ENCODE measurements at regions not wholly inside any gene's neighbourhood (a gene's known extent, or its start where the extent isn't known, plus 50 kb on each side); places are given as distances from the start of the nearest gene placed in this dataset.

DNA sequence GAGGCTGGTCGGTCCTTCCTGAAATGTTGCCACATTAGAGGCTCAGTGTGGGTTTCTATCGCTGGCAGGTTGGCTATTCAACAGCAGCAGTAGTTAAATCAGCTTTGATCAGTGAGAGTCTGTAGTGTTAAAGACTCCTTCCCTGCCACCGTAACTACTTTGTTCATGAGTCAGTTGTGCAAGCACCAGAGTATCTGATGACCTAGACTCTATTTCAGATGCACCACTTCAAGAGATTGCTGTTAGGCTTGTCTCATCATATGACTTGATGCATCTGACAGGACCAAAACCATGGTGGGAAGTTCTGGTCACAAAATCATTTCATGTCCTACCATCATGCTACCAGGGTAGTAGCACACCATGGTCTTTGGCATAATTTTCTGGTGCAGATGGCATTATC lies 482.7 kb upstream of the MPDZ start:
- DNase-seq (ENCODE audit: low read depth in 2 of 3, low spot score in 2 of 3), result no peak

DNA sequence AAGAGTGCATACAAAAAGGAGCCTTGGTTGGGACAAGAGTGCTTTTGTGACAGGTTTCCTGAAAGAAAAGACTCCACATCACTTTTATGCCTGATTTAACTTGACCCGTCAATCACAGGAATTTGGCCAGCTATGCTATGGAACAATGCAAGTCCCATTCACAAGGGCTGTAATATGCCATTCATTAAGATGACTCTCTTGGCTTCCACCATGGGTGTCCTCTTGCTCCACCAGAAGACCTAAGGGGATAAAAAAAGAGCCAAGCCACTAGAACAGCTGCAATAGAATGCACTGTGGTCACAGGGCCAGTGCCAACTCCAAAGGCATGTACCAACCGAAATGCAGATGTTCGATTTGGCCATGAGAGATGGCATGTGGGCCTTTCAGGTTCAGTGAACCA lies 480.1 kb upstream of the MPDZ start:
- DNase-seq (ENCODE audit: low read depth in 2 of 3, low spot score in 2 of 3), result no peak

DNA sequence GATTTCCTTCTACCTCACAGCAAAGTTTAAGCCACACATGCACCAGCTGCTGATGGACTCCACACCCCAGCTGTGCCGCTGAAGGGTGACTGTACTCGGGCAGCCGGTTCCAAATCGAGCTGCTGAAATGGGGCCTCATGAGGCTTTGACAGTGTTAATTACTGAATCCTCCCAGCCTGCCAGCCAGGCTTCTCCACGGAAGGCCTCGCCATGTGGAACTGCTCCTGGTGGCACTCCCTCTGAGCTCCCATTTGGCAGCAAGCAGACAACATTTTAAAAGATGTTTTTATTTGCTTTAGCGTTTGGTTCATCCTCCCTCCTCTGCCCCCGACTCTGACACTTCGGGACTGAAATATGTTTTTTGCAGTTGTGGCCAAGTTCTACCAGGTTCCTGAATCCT lies 479.4 kb upstream of the MPDZ start:
- no peak for DNase-seq (ENCODE audit: low read depth in 2 of 3, low spot score in 2 of 3)

DNA sequence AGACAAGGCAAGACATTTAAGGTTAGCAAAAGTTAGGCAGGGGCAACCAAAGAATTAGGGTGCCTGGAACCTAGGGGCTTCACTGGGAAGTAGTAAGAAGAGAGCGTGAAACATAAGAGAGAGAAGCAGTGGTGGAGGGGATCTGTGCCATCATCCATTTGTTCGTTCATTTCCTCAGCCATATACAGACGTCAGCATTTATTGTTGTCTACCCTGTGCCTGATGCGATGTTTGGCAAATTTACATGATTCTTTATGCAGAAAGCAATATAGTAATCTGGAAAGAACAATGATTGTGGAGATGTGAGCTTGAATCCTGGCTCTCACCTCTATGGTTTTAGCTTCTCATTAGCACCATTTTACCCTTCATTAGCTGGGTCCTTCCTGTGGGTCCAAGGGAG lies 477.5 kb upstream of the MPDZ start:
- no peak for DNase-seq (ENCODE audit: low read depth in 2 of 3, low spot score in 2 of 3)

DNA sequence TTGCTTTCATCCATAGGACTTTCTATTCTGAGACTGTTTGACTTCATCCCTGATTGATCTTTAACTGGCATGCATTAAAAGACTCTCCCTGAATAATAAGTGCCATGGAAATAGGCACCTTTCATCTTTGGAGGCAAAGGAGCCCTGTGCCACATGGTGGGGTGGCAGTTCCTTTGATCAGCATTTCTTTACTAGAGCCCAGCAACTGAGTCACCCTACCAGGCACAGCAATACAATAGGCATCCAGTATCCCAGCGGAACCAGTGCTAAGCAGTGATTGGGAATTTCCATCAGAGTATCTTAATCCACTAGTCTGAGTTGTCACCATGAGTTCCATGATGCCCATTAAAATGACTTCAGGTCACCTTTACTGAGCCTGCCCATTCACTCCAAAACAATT lies 476.1 kb upstream of the MPDZ start:
- DNase-seq (ENCODE audit: low read depth in 2 of 3, low spot score in 2 of 3), result no peak

DNA sequence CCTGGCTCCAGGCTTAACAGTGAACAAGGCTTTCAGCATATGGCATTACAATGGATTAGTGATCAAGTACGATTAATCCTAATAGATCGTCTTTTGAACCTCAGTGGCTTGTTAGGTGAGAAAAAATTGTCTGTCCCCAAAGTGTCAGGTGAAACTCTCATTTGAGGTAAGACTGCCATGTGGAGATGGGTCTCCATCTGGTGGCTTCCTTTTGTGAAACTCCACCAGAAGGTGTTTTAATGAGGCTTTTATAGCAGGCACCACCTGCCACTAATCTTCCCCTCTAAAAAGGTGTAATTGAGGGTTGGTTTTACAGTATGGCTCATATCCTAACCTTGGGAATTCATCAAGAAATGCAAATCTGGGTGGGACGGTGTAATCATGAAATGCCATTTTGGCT lies 471.1 kb upstream of the MPDZ start:
- no peak for DNase-seq (ENCODE audit: low read depth in 2 of 3, low spot score in 2 of 3)

DNA sequence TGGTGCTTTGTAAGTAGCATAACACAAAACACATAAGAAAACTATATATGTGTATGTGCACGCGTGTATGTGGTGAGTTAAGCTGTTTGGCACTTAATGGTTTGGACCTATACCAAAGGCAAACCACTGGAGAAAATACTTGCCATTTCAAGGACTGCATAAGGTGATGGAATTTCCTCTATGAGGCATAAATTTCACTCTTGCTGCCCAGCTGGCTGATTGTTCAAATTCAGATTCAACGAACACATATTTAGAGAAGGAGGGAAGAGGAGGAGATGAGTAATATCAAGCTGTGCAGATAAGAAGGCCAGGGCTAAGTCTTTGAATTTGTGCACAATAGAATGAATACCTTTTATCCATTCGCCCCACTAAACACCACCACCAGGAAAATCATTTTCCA lies 470.6 kb upstream of the MPDZ start:
- no peak for DNase-seq (ENCODE audit: low read depth in 2 of 3, low spot score in 2 of 3)

DNA sequence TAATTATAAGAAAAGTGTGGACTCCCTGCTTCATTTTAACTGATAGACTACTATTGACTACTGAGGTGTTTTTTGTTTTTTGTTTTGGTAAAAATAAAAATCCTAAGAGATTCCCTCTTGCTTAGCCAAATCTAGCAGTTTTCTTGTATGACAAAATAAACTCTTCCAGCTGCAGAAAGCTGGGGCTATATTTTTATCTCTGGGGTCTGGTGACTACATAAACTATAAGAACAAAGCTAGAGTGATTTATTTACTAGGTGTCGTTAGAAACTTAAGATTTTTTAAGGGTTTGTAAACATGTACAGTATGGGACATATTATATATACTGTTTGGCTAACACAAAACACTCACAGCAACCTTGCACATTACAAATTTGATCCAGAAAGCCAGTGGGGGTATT lies 467.4 kb upstream of the MPDZ start:
- DNase-seq (ENCODE audit: low read depth in 2 of 3, low spot score in 2 of 3), result no peak

DNA sequence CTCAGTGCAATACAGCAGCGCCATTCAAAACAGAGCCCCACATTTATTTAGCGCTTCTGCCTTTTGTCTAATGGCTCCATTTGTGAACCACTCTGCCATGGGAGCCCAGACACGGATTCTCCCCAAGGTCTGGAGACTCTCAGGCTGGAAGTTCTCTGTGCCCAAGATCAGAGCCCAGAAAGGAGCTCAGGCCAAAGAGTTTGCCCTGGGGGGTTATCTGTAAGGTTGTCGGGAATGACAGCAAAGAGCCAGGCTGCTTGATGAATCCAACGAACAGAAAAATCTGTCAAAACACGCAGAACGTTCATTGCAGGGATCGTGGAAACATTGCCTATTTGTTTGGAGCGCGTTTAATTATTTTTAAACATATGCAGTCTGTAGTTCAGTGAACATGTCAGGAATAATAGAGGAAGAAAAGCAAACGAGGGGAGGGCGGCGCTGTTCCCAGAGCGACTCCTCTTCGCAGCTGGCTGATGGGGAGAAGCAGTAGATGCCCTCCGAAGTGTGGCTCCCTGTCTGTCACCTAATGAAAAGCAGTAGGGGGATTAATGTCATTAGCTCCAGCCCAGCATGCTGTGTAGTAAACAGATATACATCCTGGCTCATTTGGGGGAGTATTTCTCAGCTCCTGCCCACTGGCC lies 464.9 kb upstream of the MPDZ start:
- no peak for DNase-seq (ENCODE audit: low read depth in 2 of 3, low spot score in 2 of 3)

DNA sequence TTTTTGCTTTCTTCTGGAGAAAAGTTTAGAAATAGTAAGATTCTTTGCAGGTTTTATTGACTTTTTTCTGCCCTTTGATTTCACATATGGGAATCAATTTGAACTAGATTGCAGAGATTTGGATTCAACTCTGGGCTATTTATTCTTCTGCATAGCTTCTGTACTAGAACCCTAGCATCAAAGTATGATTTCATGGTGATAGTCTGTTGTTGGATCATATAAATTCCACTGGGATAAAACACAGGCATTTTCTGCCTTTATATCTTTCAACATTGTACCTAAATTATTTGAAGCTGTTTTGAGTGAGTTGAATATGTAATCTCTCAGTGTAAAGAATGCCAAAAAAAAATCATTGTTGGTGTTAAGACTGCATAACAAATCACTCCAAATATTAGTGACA lies 458.4 kb upstream of the MPDZ start:
- DNase-seq (ENCODE audit: low read depth in 2 of 3, low spot score in 2 of 3), result no peak

DNA sequence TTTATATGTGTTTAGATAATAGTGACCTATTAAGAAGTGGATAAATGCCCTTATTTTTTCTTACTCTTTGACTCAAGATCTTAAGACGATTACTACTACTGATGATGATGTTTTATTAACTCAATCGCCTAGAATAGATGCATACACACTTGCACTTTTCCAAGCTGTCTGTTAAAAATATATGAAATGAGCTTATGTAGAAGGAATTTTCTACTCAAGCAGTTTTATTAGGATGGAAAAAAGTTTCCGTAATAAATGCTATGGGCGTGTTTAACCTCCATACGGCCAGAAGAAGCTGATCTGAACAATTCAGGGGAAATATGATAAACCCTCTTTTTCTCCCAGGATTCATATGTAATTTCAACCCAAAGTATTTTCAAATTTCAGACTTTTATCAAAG lies 455.7 kb upstream of the MPDZ start:
- no peak for DNase-seq (ENCODE audit: low read depth in 2 of 3, low spot score in 2 of 3)

DNA sequence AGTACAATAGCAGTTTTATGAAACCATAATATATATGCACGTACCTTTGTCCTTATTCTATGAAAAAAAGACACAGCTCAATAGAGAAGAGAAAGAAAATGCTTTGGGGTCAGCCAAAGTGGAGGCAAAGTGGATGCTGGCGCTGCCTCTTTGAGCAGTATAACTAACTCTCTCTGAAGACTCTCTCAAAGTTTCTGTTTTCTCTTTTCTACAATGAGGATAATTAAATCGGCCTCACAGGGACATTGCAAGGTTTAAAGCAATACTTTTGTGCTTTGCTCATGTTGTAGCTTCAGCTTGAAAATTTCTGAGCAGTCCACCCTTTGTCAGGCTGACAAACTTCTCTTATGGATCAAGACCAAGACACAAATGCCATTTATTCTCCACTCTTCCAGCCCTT lies 455.1 kb upstream of the MPDZ start:
- DNase-seq (ENCODE audit: low read depth in 2 of 3, low spot score in 2 of 3), result no peak

DNA sequence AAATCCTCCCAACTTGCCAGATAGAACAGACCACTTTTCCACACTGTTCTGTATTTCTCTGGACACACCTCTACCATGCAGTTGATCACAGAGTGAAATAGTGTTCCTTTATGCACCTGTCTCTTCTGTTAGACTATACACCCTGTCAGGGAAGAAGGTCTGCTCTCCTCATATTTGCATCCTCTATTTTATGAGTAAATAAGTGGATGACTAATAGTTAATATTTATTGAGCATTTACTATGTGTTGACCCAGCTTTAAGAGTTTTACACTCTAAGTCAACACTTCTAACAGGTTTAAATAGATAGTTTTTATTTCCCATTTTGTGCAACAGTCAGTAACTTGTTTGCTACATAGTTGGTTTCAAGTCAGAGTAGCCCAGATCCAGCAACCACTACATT lies 452.8 kb upstream of the MPDZ start:
- DNase-seq (ENCODE audit: low read depth in 2 of 3, low spot score in 2 of 3), result no peak

DNA sequence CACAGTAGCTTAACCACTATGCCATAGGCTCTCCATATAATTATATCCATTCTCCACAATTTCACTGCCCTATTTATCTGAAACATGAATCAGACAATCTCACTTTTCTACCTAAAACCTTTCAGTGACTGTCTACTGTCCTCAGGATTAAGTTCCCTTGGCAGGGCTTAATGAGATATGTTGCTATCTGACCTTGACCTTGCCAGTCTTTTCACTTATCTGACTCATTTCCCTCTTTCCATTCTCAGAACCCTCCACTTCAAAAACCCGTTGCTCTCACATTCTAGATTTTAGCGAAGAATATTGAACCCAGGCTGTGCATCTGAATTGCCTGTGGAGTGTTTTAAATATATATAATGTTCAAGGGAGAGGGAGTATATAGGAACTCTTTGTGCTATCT lies 452.1 kb upstream of the MPDZ start:
- no peak for DNase-seq (ENCODE audit: low read depth in 2 of 3, low spot score in 2 of 3)

DNA sequence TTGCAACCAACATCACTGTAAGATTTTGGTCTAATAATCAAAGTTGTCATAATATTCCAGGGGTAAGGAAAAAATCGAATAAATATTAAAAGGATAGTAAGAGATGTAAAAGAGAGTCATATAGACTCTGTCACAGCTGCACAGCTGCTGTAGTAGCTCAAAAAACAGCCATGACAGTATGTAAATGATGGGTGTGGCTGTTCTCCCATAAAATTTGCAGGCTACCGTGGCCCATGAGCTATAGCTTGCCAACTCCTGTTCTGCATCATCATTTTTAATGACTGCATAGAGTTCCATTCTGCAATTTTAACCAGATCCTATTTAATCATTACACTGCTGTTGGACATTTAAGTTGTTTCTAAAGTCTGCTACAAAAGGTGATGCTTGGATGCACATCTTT lies 450.5 kb upstream of the MPDZ start:
- DNase-seq (ENCODE audit: low read depth in 2 of 3, low spot score in 2 of 3), result no peak

DNA sequence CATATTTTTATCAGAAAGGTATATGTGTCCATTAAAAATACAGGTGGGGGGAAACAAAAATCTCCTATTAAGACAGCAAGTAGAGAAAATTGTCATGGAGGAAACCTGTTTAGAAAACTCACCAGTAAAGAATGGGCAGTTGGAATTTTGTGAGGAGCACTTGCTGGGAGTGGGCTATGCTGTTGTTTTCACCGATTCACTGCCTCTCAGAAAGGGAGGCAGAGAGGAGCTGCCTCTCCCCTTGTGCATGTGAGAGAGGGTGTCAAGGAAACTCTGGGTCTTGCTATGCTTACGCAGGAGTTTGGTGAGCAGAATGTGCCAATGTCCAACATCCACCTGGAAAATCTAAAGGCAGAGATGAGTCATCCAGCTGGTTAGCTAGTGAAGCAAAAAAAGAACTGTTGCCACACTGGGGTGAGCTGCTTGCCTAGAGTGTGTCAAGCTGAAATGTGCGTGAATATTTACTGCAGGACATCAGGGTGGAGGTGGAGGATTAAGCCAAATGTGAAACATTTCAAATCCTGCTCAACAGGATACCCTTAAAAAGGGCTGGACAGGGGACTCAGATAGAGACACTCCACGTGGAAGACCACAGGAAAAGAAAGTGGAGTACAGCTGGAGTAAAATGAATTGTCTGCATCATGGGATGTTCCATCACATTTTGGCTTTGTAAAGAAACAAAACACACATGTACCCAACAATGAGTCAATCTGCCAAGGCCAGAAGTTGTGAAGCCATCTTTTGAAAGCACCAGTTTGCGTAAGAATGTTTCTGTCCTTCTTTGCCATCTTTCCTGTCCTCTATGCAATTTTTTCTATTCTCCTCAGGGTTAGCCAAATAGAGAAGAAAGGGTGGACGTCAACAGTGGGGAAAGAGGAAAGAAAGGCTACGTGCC lies 449.7 kb upstream of the MPDZ start:
- no peak for DNase-seq (ENCODE audit: low read depth in 2 of 3, low spot score in 2 of 3)

DNA sequence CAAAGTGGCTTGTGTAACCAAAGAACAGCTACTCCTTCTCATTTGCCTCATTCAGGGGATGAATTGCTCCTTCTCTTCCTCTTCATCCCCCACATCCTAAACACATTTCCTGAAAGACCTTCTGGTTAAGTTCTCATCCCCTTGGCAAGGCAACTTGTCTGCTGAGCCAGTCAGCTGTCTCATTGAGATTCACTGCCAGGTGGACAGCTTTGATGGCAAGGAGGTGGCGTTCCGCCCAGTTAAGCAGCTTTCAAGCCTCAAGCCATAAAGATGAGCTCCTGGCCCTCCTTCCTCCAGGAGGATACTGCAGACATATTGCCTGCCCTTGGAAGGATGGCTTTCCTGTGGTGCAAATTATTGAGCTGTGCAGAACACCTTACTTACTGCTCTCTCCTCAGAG lies 448.6 kb upstream of the MPDZ start:
- DNase-seq (ENCODE audit: low read depth in 2 of 3, low spot score in 2 of 3), result no peak

DNA sequence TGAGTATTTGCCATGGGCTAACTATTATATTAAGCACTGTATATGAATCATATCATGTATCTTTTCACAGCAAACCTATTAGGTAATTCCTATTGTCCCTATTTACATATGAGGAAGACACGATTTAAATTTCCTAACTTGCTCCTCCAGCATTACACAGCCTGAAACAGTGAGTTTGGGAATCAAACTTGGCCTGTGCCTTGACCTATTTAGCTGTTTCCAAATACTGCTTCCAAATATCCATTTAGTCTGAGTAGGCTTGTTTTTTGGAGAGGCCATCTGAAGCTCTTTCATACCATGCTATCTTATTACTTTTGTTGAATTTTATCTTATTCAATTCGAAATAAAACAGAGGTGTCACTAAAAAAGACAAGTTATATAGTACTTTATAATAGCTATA lies 447.3 kb upstream of the MPDZ start:
- DNase-seq (ENCODE audit: low read depth in 2 of 3, low spot score in 2 of 3), result no peak

DNA sequence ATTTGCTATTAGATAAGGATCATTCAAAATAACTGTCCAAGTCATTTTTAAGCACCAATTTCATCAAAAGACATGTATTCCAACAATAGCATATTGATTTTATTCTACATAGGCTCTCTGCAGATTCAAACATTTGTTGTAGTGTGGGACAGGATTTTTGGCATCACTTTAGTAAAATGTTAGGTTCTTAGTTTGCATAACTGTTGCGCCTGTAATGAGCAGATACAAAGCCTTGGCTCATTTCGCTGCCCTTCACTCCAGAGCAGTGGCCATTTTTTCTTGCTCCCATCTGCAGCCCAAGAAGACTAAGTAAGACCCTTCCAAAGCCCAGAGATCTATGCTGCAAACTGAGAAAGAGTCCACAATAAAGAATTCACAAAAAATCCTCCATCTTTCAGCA lies 446.0 kb upstream of the MPDZ start:
- no peak for DNase-seq (ENCODE audit: low read depth in 2 of 3, low spot score in 2 of 3)

DNA sequence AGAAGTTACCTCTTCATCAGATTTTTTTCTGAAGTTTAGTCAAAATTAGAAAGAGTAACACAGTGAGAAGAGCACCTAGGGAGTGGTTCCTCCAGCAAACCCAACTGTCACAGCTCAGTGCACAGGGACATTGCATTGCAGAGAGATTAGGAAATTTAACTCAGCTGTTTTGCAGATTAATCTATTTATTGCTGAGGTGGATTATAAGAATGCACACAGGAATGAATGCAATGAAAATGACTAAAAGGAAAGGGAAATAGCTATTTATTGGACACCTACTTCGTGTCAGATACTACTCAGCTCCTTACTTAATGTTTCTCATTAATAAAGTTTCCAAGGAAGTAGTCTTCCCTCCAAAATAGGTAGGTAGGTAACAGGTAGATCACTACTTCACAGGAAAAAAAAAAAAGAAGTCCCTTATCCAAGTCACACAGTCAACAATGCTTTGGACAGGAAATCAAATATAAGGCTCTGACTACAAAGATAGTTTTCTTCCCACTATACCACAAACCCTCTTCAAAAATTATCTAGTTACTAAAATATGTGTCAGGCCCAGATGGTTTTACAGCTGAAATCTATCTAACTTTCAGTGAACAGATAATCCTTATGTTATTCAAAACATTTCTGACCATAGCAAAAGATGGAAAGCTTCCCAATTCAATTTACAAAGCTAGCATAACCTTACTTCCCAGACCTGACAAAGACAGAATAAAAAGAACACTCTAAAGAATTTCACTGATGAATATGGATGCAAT lies 442.2 kb upstream of the MPDZ start:
- no peak for DNase-seq (ENCODE audit: low read depth in 2 of 3, low spot score in 2 of 3)

DNA sequence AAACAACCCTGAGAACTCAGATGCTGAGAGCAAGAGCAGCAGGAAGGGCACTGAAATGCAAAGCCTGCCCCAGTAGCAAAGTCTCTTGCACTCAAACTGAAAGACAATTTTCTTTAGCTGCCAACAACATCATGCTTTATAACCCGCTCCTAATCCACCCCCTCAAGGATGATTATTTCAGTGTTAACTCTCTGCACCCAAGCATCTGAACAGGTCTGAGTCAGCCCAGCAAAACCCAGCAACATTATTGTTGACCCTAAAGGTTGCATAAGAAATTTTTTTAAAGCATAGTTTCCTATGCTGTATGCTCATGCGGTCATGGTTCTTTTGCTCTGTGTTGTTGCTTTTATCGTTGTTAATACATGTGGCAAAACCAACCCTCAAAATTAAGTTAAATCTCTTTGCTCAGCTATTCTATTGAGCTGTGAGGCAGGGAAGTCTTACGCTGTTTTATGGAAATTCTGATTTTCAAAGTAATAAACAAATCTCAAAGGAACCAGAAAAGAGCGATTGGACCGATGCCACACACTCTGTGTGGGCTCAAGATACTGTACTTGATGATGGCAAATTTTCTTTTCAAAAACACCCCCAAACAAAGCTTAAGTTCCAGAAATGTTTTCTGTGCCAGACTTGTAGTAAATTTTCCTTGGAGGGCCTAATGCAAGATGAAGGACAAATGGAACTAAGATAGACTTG lies 440.6 kb upstream of the MPDZ start:
- DNase-seq (ENCODE audit: low read depth in 2 of 3, low spot score in 2 of 3), result no peak

All from hematopoietic multipotent progenitor cell (in vitro differentiated cells).